Suprapubic skin (tissue), 4 donors: ENCODE measurements at regions not wholly inside any gene's neighbourhood (a gene's known extent, or its start where the extent isn't known, plus 50 kb on each side); places are given as distances from the start of the nearest gene placed in this dataset.

Experiments used
- DNase-seq, 2 donors: peaks; one replicate each; pipeline ENCODE4 v3.0.0-alpha.2; 2019; ENCODE audit warnings: low spot score in 2 of 2
- H3K27ac ChIP-seq: fragments of 200-600 bp; sonication (generic); one replicate; pipeline ENCODE4 v1.5.1; 2019
- H3K27me3 ChIP-seq: fragments of 200-600 bp; sonication (generic); one replicate; pipeline ENCODE4 v1.5.1; 2019
- H3K36me3 ChIP-seq: fragments of 200-600 bp; sonication (generic); one replicate; pipeline ENCODE4 v1.5.1; 2019
- H3K4me1 ChIP-seq: fragments of 200-600 bp; sonication (generic); one replicate; pipeline ENCODE4 v1.5.1; 2019
- H3K4me3 ChIP-seq: fragments of 200-600 bp; sonication (generic); one replicate; pipeline ENCODE4 v1.5.1; 2019; ENCODE audit warnings: mild to moderate bottlenecking
- H3K9me3 ChIP-seq: fragments of 200-600 bp; sonication (generic); one replicate; pipeline ENCODE4 v1.5.1; 2019
- CTCF ChIP-seq, 2 donors: fragments of 200-600 bp in 1 of 2; fragments of 450-650 bp in 1 of 2; sonication (generic) in 1 of 2; IDR thresholded peaks; one replicate each; pipeline ENCODE4 v1.5.1; 2016 to 2019; ENCODE audit warnings: antibody characterized with exemption in 2 of 2, mild to moderate bottlenecking in 1 of 2, moderate library complexity in 1 of 2
- EP300 ChIP-seq: sonication (generic); formaldehyde crosslinking; IDR thresholded peaks from one replicate; pipeline ENCODE4 v1.6.1; 2017; ENCODE audit warnings: antibody characterized with exemption
- POLR2A ChIP-seq, 2 donors: fragments of 450-650 bp; IDR thresholded peaks; one replicate each; pipeline ENCODE4 v1.6.1; 2017; ENCODE audit warnings: antibody characterized with exemption in 2 of 2, mild to moderate bottlenecking in 2 of 2, moderate library complexity in 2 of 2
- POLR2AphosphoS5 ChIP-seq, 3 donors: sonication (generic); formaldehyde crosslinking; IDR thresholded peaks; one replicate each; pipeline ENCODE4 v1.6.1; 2017; ENCODE audit warnings: antibody characterized with exemption in 3 of 3
- WGBS: methylation state at CpG from one replicate; pipeline ENCODE4 v1.1.5; 2018; 5-methylcytosine and 5-hydroxymethylcytosine counted together

- Histone ChIP-seq H3K4me3 (no peak overlapping the region), H3K4me1 (no peaks in the 10 kb centered on the region), H3K36me3 (no peaks in the 10 kb centered on the region), H3K27ac (no peak overlapping the region), H3K9me3 (no peaks in the 10 kb centered on the region), H3K27me3 (no peaks in the 10 kb centered on the region)
- TF ChIP-seq EP300: no peak
- no peak for TF ChIP-seq POLR2A (IDR thresholded peaks at IDR 0.05)
- no peak for TF ChIP-seq POLR2AphosphoS5 (IDR thresholded peaks at IDR 0.05)
- no peak for TF ChIP-seq CTCF (IDR thresholded peaks at IDR 0.05)
- WGBS: 96% methylated on average over 1 of the region's 1 CpG
- DNase-seq: no peak
Observed at GRCh38 chr17:14637260-14637659, 336.4 kb downstream of the HS3ST3B1 start.

GRCh38 chr17:14630621-14631020, 329.7 kb downstream of the HS3ST3B1 start:
- H3K4me3 ChIP-seq: no peak overlapping the region
- no peak for DNase-seq
- TF ChIP-seq POLR2AphosphoS5 (IDR thresholded peaks at IDR 0.05): no peak
- no peak for TF ChIP-seq POLR2A (IDR thresholded peaks at IDR 0.05)
- no peak for TF ChIP-seq EP300
- no peak for TF ChIP-seq CTCF (IDR thresholded peaks at IDR 0.05)
- 84% methylated on average over 4 of the region's 4 CpGs for WGBS
- no peak overlapping the region for H3K27ac ChIP-seq
- no peaks in the 10 kb centered on the region for H3K27me3 ChIP-seq
- H3K9me3 ChIP-seq: no peaks in the 10 kb centered on the region
- no peaks in the 10 kb centered on the region for H3K4me1 ChIP-seq
- H3K36me3 ChIP-seq: no peaks in the 10 kb centered on the region

GRCh38 chr17:14630046-14630445, 329.2 kb downstream of the HS3ST3B1 start:
- H3K4me3 ChIP-seq: no peak overlapping the region
- no peaks in the 10 kb centered on the region for H3K9me3 ChIP-seq
- WGBS: 71% methylated on average over 3 of the region's 3 CpGs
- no peaks in the 10 kb centered on the region for H3K27me3 ChIP-seq
- DNase-seq: no peak
- H3K36me3 ChIP-seq: no peaks in the 10 kb centered on the region
- TF ChIP-seq CTCF (IDR thresholded peaks at IDR 0.05) (no peak), EP300 (no peak), POLR2AphosphoS5 (IDR thresholded peaks at IDR 0.05) (no peak), POLR2A (IDR thresholded peaks at IDR 0.05) (no peak)
- no peaks in the 10 kb centered on the region for H3K4me1 ChIP-seq
- no peak overlapping the region for H3K27ac ChIP-seq

- WGBS: 33% methylated on average over 5 of the region's 5 CpGs
- DNase-seq: no peak
- Histone ChIP-seq H3K4me3 (no peak overlapping the region), H3K27ac (no peak overlapping the region), H3K4me1 (no peaks in the 10 kb centered on the region), H3K27me3 (no peaks in the 10 kb centered on the region), H3K36me3 (no peaks in the 10 kb centered on the region), H3K9me3 (no peaks in the 10 kb centered on the region)
- TF ChIP-seq CTCF (IDR thresholded peaks at IDR 0.05) (no peak), POLR2A (IDR thresholded peaks at IDR 0.05) (no peak)
Observed at GRCh38 chr17:14622615-14623101, 321.8 kb downstream of the HS3ST3B1 start.

GRCh38 chr17:14621826-14622614, 321.1 kb downstream of the HS3ST3B1 start:
- H3K36me3 ChIP-seq: no peaks in the 10 kb centered on the region
- H3K4me1 ChIP-seq: no peaks in the 10 kb centered on the region
- TF ChIP-seq EP300: no peak
- TF ChIP-seq CTCF (IDR thresholded peaks at IDR 0.05): no peak
- TF ChIP-seq POLR2AphosphoS5 (IDR thresholded peaks at IDR 0.05): no peak
- TF ChIP-seq POLR2A (IDR thresholded peaks at IDR 0.05): no peak
- H3K4me3 ChIP-seq: no peak overlapping the region
- no peak for DNase-seq
- no peaks in the 10 kb centered on the region for H3K9me3 ChIP-seq
- H3K27ac ChIP-seq: no peak overlapping the region
- no peaks in the 10 kb centered on the region for H3K27me3 ChIP-seq
- 57% methylated on average over 13 of the region's 13 CpGs for WGBS
